AG09319 (cell line): ENCODE measurements at regions not wholly inside any gene's neighbourhood (a gene's known extent, or its start where the extent isn't known, plus 50 kb on each side); places are given as distances from the start of the nearest gene placed in this dataset.
"Not testable (repeated sequence)": the region's sequence is repeated elsewhere in the genome, so short reads cannot be mapped to it uniquely, and the experiment has no call there.

Experiments used
- DNase-seq: peaks from one replicate; pipeline ENCODE4 v3.0.0-alpha.2; 2010; ENCODE audit warnings: low read depth; ENCODE audit errors: extremely low read depth
- TF ChIP-seq, protein P1 (sequence below): IDR thresholded peaks from 2 replicates; pipeline ENCODE4 v1.5.1; 2011; ENCODE audit warnings: low read depth, mild to moderate bottlenecking, inconsistent platforms, low read length, moderate library complexity

DNA sequence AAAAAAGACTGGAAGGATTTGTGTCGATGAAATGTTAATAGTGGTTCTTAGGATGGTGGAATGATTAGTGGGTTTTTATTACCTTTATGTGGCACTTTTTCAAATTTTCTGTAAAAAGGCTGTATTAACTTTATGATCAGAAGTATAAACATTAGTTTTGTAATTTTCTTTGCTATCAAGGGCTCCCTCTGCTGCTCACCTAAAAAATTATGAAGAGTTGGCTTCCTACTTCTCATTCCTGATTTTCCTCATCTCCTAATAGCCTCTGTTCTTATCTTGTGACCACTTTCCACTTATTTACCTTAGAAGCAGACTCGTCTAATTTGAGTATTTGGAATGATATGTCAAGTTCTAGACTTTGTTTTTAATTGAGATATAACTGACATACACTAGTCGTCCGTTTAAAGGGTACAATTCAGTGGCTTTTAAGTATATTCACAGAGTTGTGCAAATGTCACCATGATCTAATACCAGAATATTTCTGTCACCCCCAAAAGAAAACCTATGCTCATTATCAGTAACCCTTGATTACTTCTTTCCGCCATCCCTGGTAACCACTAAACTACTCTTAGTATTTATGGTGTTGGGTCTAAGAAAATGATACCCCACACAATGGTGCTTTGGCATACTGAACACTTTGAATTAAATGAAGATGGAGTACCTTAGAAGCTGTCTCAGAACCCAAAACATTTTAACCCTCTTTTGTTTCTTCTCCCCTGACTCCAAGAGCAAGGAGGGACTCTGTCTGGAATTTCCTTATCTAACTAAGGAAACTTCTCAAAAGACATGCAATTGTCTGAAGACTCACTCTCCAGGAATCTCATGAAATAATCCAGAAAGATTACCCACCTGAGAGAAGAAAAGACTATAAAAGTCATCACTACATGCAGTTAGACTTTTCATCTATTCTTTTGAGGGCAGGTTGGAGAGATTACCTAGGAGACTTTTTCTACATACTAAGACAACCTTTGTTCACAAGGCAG is 311.3 kb downstream of the DLEU7 start:
- DNase-seq: no peak
- TF ChIP-seq, protein P1, sequence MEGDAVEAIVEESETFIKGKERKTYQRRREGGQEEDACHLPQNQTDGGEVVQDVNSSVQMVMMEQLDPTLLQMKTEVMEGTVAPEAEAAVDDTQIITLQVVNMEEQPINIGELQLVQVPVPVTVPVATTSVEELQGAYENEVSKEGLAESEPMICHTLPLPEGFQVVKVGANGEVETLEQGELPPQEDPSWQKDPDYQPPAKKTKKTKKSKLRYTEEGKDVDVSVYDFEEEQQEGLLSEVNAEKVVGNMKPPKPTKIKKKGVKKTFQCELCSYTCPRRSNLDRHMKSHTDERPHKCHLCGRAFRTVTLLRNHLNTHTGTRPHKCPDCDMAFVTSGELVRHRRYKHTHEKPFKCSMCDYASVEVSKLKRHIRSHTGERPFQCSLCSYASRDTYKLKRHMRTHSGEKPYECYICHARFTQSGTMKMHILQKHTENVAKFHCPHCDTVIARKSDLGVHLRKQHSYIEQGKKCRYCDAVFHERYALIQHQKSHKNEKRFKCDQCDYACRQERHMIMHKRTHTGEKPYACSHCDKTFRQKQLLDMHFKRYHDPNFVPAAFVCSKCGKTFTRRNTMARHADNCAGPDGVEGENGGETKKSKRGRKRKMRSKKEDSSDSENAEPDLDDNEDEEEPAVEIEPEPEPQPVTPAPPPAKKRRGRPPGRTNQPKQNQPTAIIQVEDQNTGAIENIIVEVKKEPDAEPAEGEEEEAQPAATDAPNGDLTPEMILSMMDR: peak; percentile 52

DNA sequence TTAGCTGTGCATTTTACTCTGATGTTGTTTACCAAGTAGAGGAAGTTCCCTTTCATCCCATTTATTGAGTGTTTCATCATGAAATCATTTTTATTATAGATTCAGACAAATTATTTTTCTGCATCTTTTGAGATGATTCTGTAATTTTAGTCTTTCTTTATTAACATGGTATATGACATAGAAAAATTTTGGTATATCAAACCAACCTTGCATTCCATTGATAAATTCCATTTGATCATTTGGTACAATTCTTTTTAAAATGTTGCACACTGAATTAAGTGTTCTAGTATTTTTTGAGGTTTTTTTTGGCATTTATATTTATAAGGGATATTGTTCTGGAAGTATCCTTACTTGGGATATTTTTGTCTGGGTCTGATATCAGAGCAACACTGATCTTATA is 308.4 kb downstream of the DLEU7 start:
- TF ChIP-seq, protein P1: no peak
- no peak for DNase-seq

DNA sequence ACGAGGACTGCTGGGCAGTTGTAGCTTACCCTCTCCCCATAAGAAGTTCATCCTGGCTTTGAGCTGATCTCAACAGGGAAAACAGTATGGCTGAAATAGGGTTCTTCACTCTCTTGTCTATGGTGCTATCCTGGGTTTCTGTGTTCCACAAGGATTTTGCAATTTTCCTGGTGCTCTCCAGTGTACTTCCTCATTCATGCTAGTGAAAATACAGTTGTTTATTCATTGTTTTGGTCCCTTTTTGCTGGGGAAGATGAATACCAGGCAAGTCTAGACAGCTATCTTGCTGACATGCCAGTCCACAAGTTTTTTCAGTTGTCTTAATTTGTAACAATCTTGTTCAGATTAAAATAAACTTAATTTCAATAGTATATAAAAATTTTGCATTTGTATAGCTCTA is 306.5 kb downstream of the DLEU7 start:
- TF ChIP-seq, protein P1: no peak
- no peak for DNase-seq

DNA sequence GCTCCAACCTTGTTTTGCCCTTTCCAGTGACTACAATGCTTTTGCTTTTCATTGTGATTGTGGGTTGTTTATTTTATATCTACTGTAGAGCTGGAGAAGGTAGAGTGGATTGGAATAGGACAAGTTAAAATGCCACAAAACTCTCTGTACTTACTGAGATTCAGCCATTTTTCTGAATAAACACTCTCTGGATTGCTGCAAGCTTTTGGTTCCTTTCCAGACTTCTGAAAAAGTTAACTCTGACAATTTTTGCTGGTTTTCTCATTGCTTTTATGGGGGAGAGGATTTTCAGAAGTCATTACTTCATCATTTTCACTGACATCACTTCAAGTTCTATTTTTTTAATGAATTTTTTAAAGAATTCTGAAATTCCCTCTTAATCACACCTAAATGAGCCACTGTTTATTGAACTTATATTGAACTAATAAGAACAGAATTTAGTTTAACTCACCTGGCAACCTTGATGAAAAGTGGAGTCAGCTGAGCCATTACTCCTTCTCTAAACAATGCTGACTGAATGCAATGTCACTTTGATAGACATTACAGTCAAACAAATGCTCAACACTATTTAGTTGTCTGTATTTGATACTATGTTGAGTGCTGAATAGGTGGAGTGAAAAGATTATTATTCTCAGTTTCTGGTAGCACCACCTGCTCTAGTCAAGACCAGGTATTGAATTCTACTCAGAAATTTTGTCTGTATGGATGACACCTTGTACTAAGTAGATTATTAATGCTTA is 303.5 kb downstream of the DLEU7 start:
- TF ChIP-seq, protein P1: no peak
- no peak for DNase-seq

DNA sequence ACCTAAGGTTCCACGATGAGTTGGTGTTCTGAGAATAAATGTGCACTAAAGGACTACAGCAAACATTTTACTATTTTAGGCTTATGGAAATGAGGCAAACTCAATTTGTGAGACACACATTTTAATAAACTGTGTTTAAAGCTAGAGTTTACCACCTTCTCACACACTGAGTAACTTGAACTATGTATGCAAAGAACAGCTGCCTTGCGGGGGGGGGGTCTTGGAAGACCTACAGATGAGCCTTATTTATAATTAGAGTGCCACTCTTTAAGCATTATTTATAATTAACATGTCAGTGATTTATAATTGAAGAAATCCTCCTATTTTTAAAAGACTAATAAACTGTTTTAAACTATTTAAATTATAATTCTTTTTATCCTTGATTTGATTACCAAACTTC is 300.4 kb downstream of the DLEU7 start:
- TF ChIP-seq, protein P1: no peak
- DNase-seq: no peak

DNA sequence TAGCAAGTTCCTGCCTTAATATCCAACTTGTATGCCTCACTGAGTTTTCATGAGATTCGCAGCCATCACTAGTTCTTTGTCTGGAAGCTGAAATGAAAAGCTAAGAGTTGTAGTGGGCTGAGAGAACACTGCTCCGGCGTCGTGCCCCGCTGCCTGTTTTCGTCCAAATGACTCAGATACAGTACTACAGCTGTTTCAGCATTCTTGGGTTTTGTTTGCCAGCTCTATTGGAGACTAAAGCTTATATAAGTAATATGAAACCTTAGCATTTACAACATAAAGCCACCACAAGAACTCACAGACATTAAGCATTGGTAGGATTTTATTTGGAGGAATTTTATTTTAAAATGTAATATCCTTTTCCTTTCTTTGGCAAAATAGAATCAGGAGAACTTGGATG is 299.7 kb downstream of the DLEU7 start:
- TF ChIP-seq, protein P1: no peak
- DNase-seq: peak; percentile 38

DNA sequence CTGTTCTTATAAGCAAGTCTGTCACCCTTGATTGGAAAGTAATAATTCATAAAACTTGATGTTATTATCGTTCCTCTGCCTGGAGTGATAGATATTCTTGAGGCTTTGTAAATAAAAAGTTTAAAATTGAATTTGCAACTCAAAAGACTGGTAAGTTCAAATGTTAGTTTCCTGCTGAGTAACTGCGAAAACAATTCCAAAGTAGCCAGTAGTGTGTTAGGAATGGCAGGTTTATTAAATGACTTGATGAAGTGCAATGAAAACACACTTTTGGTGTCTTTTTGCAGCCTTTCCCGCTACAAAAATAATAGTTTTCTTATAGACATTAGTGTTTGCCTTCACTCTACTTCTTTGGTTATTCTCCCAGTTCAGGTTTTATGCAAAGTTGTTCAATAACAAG is 299.3 kb downstream of the DLEU7 start:
- no peak for DNase-seq
- TF ChIP-seq, protein P1: no peak

DNA sequence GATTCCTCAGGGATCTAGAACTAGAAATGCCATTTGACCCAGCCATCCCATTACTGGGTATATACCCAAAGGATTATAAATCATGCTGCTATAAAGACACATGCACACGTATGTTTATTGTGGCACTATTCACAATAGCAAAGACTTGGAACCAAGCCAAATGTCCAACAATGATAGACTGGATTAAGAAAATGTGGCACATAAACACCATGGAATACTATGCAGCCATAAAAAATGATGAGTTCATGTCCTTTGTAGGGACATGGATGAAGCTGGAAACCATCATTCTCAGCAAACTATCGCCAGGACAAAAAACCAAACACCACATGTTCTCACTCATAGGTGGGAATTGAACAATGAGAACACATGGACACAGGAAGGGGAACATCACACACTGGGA is 296.3 kb downstream of the DLEU7 start:
- DNase-seq: not testable (repeated sequence)
